ENCODE measurements at regions not wholly inside any gene's neighbourhood (a gene's known extent, or its start where the extent isn't known, plus 50 kb on each side); places are given as distances from the start of the nearest gene placed in this dataset.

- TF ChIP-seq CTCF (IDR thresholded peaks at IDR 0.05) (no peak), POLR2A (IDR thresholded peaks at IDR 0.05; ENCODE audit: low read depth) (no peak)
Observed at GRCh38 chr6:113329942-113330635, 527.1 kb upstream of the MARCKS start.
